ENCODE measurements at regions not wholly inside any gene's neighbourhood (a gene's known extent, or its start where the extent isn't known, plus 50 kb on each side); places are given as distances from the start of the nearest gene placed in this dataset.
"Not testable (repeated sequence)": the region's sequence is repeated elsewhere in the genome, so short reads cannot be mapped to it uniquely, and the experiment has no call there.

DNA sequence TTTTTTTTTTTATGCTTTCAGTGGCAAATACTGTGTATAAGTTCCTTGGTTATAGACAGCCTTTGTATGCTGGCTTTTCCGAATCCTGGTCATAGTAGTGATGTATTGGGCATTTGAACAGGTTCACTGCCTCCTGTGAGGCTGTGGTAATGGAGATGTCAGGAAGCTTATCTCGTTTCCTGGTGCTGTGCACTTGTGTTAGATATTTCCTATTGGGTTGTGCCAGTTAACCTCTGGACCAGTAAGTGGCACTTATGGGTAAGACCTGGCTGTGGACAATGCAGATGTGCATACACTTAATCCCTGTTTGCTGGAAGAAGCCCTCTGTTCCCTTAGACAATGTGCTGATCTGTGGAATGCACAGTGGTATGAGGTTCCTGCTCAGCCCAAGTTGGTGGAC is 135.4 kb upstream of the KITLG start:
- 84 to 91% (median 91%) methylated on average over 2 of the region's 2 CpGs for WGBS, 3 donors
- no peaks in the 10 kb centered on the region for H3K27me3 ChIP-seq
- H3K9me3 ChIP-seq: no peaks in the 10 kb centered on the region
- TF ChIP-seq POLR2A (IDR thresholded peaks at IDR 0.05) (no peak), EP300 (IDR thresholded peaks at IDR 0.05) (no peak), CTCF (IDR thresholded peaks at IDR 0.05) (no peak)
- no peak overlapping the region for H3K4me3 ChIP-seq
- no peak for DNase-seq
- intact Hi-C loops (cut with DNase I): no loop called here
- H3K36me3 ChIP-seq: no peaks in the 10 kb centered on the region
- H3K27ac ChIP-seq: no peak overlapping the region
- H3K4me1 ChIP-seq (ENCODE audit: insufficient read depth): no peaks in the 10 kb centered on the region

DNA sequence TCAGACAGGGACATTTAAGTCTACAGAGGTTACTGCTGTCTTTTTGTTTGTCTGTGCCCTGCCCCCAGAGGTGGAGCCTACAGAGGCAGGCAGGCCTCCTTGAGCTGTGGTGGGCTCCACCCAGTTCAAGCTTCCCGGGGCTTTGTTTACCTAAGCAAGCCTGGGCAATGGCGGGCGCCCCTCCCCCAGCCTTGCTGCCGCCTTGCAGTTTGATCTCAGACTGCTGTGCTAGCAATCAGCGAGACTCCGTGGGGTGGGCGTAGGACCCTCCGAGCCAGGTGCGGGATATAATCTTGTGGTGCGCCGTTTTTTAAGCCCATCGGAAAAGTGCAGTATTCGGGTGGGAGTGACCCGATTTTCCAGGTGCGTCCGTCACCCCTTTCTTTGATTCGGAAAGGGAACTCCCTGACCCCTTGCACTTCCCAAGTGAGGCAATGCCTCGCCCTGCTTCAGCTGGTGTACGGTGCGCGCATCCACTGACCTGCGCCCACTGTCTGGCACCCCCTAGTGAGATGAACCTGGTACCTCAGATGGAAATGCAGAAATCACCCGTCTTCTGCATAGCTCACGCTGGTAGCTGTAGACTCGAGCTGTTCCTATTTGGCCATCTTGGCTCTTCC is 134.1 kb upstream of the KITLG start:
- DNase-seq; intact Hi-C loops (cut with DNase I); H3K27ac ChIP-seq; H3K27me3 ChIP-seq; H3K4me1 ChIP-seq (ENCODE audit: insufficient read depth); H3K4me3 ChIP-seq; H3K36me3 ChIP-seq; H3K9me3 ChIP-seq: not testable (repeated sequence)
- 81 to 95% (median 91%) methylated on average over 24 to 25 of the region's 25 CpGs for WGBS, 3 donors

GRCh38 chr12:88707800-88708199 is 127.5 kb upstream of the KITLG start:
- TF ChIP-seq POLR2A (IDR thresholded peaks at IDR 0.05): no peak
- TF ChIP-seq CTCF (IDR thresholded peaks at IDR 0.05): no peak
- TF ChIP-seq EP300 (IDR thresholded peaks at IDR 0.05): no peak
- 91 to 99% (median 96%) methylated on average over 2 of the region's 2 CpGs for WGBS, 3 donors

GRCh38 chr12:88706286-88706685 is 126.0 kb upstream of the KITLG start:
- no peak for TF ChIP-seq CTCF (IDR thresholded peaks at IDR 0.05)
- no peak for TF ChIP-seq EP300 (IDR thresholded peaks at IDR 0.05)
- TF ChIP-seq POLR2A (IDR thresholded peaks at IDR 0.05): no peak
- no peaks in the 10 kb centered on the region for H3K4me1 ChIP-seq (ENCODE audit: insufficient read depth)
- H3K4me3 ChIP-seq: no peak overlapping the region
- H3K9me3 ChIP-seq: no peaks in the 10 kb centered on the region
- DNase-seq: no peak
- H3K36me3 ChIP-seq: no peaks in the 10 kb centered on the region
- intact Hi-C loops (cut with DNase I): no loop called here
- H3K27ac ChIP-seq: no peak overlapping the region
- H3K27me3 ChIP-seq: no peaks in the 10 kb centered on the region

More at GRCh38 chr12:88707800-88708199, 127.5 kb upstream of the KITLG start:
- intact Hi-C loops (cut with DNase I): no loop called here
- H3K36me3 ChIP-seq: no peaks in the 10 kb centered on the region
- H3K9me3 ChIP-seq: no peaks in the 10 kb centered on the region
- H3K4me3 ChIP-seq: no peak overlapping the region
- DNase-seq: no peak
- no peaks in the 10 kb centered on the region for H3K27me3 ChIP-seq
- H3K27ac ChIP-seq: no peak overlapping the region
- no peaks in the 10 kb centered on the region for H3K4me1 ChIP-seq (ENCODE audit: insufficient read depth)

DNA sequence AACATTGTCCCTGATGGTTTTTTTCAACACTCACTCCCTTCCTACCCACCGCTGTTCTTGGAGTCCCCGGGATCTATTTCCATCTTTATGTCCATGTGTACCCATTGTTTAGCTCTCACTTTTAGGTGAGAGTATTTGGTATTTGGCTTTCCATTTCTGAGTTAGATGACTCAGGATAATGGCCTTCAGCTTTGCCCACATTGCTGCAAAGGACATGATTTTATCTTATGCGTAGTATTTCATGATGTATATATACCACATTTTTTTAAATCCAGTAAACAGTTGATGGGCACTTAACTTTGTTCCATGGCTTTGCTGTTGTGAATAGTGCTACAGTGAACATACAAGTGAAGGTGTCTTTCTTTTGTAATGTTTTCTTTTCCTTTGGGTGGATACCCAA is 123.5 kb upstream of the KITLG start:
- H3K4me3 ChIP-seq: no peak overlapping the region
- 94 to 98% (median 96%) methylated on average over 3 of the region's 3 CpGs for WGBS, 3 donors
- H3K9me3 ChIP-seq: no peaks in the 10 kb centered on the region
- H3K36me3 ChIP-seq: no peaks in the 10 kb centered on the region
- intact Hi-C loops (cut with DNase I): no loop called here
- H3K27me3 ChIP-seq: no peaks in the 10 kb centered on the region
- TF ChIP-seq POLR2A (IDR thresholded peaks at IDR 0.05) (no peak), EP300 (IDR thresholded peaks at IDR 0.05) (no peak), CTCF (IDR thresholded peaks at IDR 0.05) (no peak)
- H3K4me1 ChIP-seq (ENCODE audit: insufficient read depth): no peaks in the 10 kb centered on the region
- H3K27ac ChIP-seq: no peak overlapping the region
- no peak for DNase-seq

All from ovary (tissue), 7 donors.